Body of pancreas (tissue), 4 donors: ENCODE measurements at regions not wholly inside any gene's neighbourhood (a gene's known extent, or its start where the extent isn't known, plus 50 kb on each side); places are given as distances from the start of the nearest gene placed in this dataset.

Source experiments
- ATAC-seq: fragments of 150-250 bp; one replicate; pipeline ENCODE4 v1.9.1; 2016
- DNase-seq, 4 donors: peaks; one replicate each; pipeline ENCODE4 v3.0.0-alpha.2; 2019
- H3K27ac ChIP-seq, 4 donors: fragments of 200-600 bp; sonication (generic); 1 replicate in 3 of 4; 2 replicates in 1 of 4; pipeline versions ENCODE4 v1.5.1 to v1.6.1; 2016 to 2019; ENCODE audit warnings: mild to moderate bottlenecking in 1 of 4, mixed read lengths in 1 of 4, moderate library complexity in 1 of 4
- H3K27me3 ChIP-seq, 2 donors: fragments of 200-600 bp; sonication (generic); one replicate each; pipeline ENCODE4 v1.6.0; 2016; ENCODE audit warnings: mild to moderate bottlenecking in 1 of 2
- H3K36me3 ChIP-seq, 2 donors: fragments of 200-600 bp; sonication (generic); replicated peaks in 1 of 2; 2 replicates each; pipeline ENCODE4 v1.5.1; 2016; ENCODE audit warnings: low read depth in 2 of 2; ENCODE audit not compliant: insufficient read depth in 1 of 2
- H3K4me1 ChIP-seq: fragments of 200-600 bp; sonication (generic); one replicate; pipeline ENCODE4 v1.6.0; 2016
- H3K4me3 ChIP-seq, 2 donors: fragments of 200-600 bp; sonication (generic); 1 replicate in 1 of 2; 2 replicates in 1 of 2; pipeline ENCODE4 v1.5.1; 2016 to 2019
- H3K9me3 ChIP-seq, 3 donors: fragments of 200-600 bp; sonication (generic); 1 replicate in 2 of 3; 2 replicates in 1 of 3; pipeline ENCODE4 v1.5.1; 2016
- CTCF ChIP-seq, 7 experiments: fragments of 450-650 bp in 4 of 7; fragments of 200-600 bp in 3 of 7; sonication (generic) in 3 of 7; IDR thresholded peaks; one replicate each; pipeline ENCODE4 v1.5.1; 2016 to 2019; ENCODE audit warnings: antibody characterized with exemption in 7 of 7
- POLR2A ChIP-seq, 3 donors: fragments of 450-650 bp; IDR thresholded peaks; one replicate each; pipeline ENCODE4 v1.6.1; 2016; ENCODE audit warnings: antibody characterized with exemption in 3 of 3, mild to moderate bottlenecking in 2 of 3
- WGBS, 2 donors: methylation state at CpG; one replicate each; pipeline ENCODE4 v1.1.5; 2017; 5-methylcytosine and 5-hydroxymethylcytosine counted together
- intact Hi-C: fragments of 100-400 bp; cut with DNase I; formaldehyde crosslinking; loops from one replicate; pipeline ENCODE4 v1.15.1; 2023

GRCh38 chr3:76585794-76586392 is 454.0 kb upstream of the ROBO2 start:
- Histone ChIP-seq H3K36me3 (no peaks in the 10 kb centered on the region), H3K4me1 (no peaks in the 10 kb centered on the region), H3K27ac (no peak overlapping the region), H3K27me3 (no peaks in the 10 kb centered on the region), H3K9me3 (no peaks in the 10 kb centered on the region), H3K4me3 (no peak overlapping the region)
- TF ChIP-seq POLR2A (IDR thresholded peaks at IDR 0.05) (no peak), CTCF (IDR thresholded peaks at IDR 0.05) (peak in 6 of 7 experiments; percentile 32 to 58 (median 38))
- DNase-seq = no peak
- WGBS, 2 donors = 36 to 47% methylated on average over 2 of the region's 2 CpGs
- intact Hi-C loops = no loop called here
- ATAC-seq = peak; percentile 35

- intact Hi-C loops = no loop called here
- ATAC-seq (no peak), DNase-seq (no peak)
- Histone ChIP-seq H3K4me3 (no peak overlapping the region), H3K36me3 (no peaks in the 10 kb centered on the region), H3K9me3 (no peaks in the 10 kb centered on the region), H3K4me1 (no peaks in the 10 kb centered on the region), H3K27me3 (no peaks in the 10 kb centered on the region), H3K27ac (no peak overlapping the region)
- TF ChIP-seq POLR2A (IDR thresholded peaks at IDR 0.05) = no peak
- TF ChIP-seq CTCF (IDR thresholded peaks at IDR 0.05) = no peak
Measured at GRCh38 chr3:76586471-76586870, 453.4 kb upstream of the ROBO2 start.

- DNase-seq (no peak), ATAC-seq (no peak)
- Histone ChIP-seq H3K27me3 (no peaks in the 10 kb centered on the region), H3K9me3 (no peaks in the 10 kb centered on the region), H3K27ac (no peak overlapping the region), H3K36me3 (no peaks in the 10 kb centered on the region), H3K4me1 (no peaks in the 10 kb centered on the region), H3K4me3 (no peak overlapping the region)
- no peak for TF ChIP-seq POLR2A (IDR thresholded peaks at IDR 0.05)
- TF ChIP-seq CTCF (IDR thresholded peaks at IDR 0.05) = no peak
- 76 to 84% methylated on average over 5 to 11 of the region's 11 CpGs for WGBS, 2 donors
- intact Hi-C loops = no loop called here
Measured at GRCh38 chr3:76610150-76610549, 429.7 kb upstream of the ROBO2 start.

- WGBS, 2 donors = 55 to 61% methylated on average over 1 of the region's 1 CpG
- intact Hi-C loops = no loop called here
- DNase-seq = no peak
Measured at GRCh38 chr3:76615719-76616118, 424.2 kb upstream of the ROBO2 start.

More at GRCh38 chr3:76615719-76616118, 424.2 kb upstream of the ROBO2 start:
- TF ChIP-seq CTCF (IDR thresholded peaks at IDR 0.05) = no peak
- TF ChIP-seq POLR2A (IDR thresholded peaks at IDR 0.05) = no peak
- Histone ChIP-seq H3K36me3 (no peaks in the 10 kb centered on the region), H3K9me3 (no peaks in the 10 kb centered on the region), H3K27me3 (no peaks in the 10 kb centered on the region), H3K4me3 (no peak overlapping the region), H3K4me1 (no peaks in the 10 kb centered on the region), H3K27ac (no peak overlapping the region)
- no peak for ATAC-seq
